ENCODE measurements at regions not wholly inside any gene's neighbourhood (a gene's known extent, or its start where the extent isn't known, plus 50 kb on each side); places are given as distances from the start of the nearest gene placed in this dataset.

GRCh38 chr5:117182104-117182503 lies 607.5 kb upstream of the SEMA6A start:
- H3K27ac ChIP-seq, result no peak overlapping the region
- TF ChIP-seq POLR2A (IDR thresholded peaks at IDR 0.05), result no peak
- no peak for TF ChIP-seq CTCF (IDR thresholded peaks at IDR 0.05)
- H3K4me3 ChIP-seq, result no peak overlapping the region
- 60 to 63% methylated on average over 1 of the region's 1 CpG for WGBS, 2 donors
- H3K4me1 ChIP-seq, result no peaks in the 10 kb centered on the region
- intact Hi-C loops (cut with DNase I), result no loop called here
- no peaks in the 10 kb centered on the region for H3K27me3 ChIP-seq
- no peak for DNase-seq
- H3K36me3 ChIP-seq, result no peaks in the 10 kb centered on the region
- no peaks in the 10 kb centered on the region for H3K9me3 ChIP-seq

- no peaks in the 10 kb centered on the region for H3K9me3 ChIP-seq
- no peak for DNase-seq
- H3K27me3 ChIP-seq, result no peaks in the 10 kb centered on the region
- TF ChIP-seq CTCF (IDR thresholded peaks at IDR 0.05) (no peak), POLR2A (IDR thresholded peaks at IDR 0.05) (no peak)
- intact Hi-C loops (cut with DNase I), result no loop called here
- H3K27ac ChIP-seq, result no peak overlapping the region
- H3K4me3 ChIP-seq, result no peak overlapping the region
- no peaks in the 10 kb centered on the region for H3K36me3 ChIP-seq
- H3K4me1 ChIP-seq, result no peaks in the 10 kb centered on the region
- 88 to 89% methylated on average over 1 of the region's 1 CpG for WGBS, 2 donors
These were observed 602.7 kb upstream of the SEMA6A start for GRCh38 chr5:117177302-117177701.

- H3K27me3 ChIP-seq, result no peaks in the 10 kb centered on the region
- H3K4me1 ChIP-seq, result no peaks in the 10 kb centered on the region
- 81 to 93% methylated on average over 4 of the region's 4 CpGs for WGBS, 2 donors
- no peaks in the 10 kb centered on the region for H3K36me3 ChIP-seq
- H3K4me3 ChIP-seq, result no peak overlapping the region
- intact Hi-C loops (cut with DNase I), result no loop called here
- no peak for DNase-seq
- H3K9me3 ChIP-seq, result no peaks in the 10 kb centered on the region
- H3K27ac ChIP-seq, result no peak overlapping the region
- TF ChIP-seq POLR2A (IDR thresholded peaks at IDR 0.05) (no peak), CTCF (IDR thresholded peaks at IDR 0.05) (no peak)
These were observed 590.4 kb upstream of the SEMA6A start for GRCh38 chr5:117165068-117165467.

- TF ChIP-seq CTCF (IDR thresholded peaks at IDR 0.05) (no peak), POLR2A (IDR thresholded peaks at IDR 0.05) (no peak)
- WGBS, 2 donors, result 63 to 72% methylated on average over 7 of the region's 7 CpGs
- intact Hi-C loops (cut with DNase I), result no loop called here
- no peak for DNase-seq
- H3K4me1 ChIP-seq, result no peaks in the 10 kb centered on the region
- no peak overlapping the region for H3K4me3 ChIP-seq
- H3K36me3 ChIP-seq, result no peaks in the 10 kb centered on the region
- H3K27me3 ChIP-seq, result no peaks in the 10 kb centered on the region
- H3K9me3 ChIP-seq, result no peaks in the 10 kb centered on the region
- H3K27ac ChIP-seq, result no peak overlapping the region
These were observed 587.2 kb upstream of the SEMA6A start for GRCh38 chr5:117161718-117162335.

DNA sequence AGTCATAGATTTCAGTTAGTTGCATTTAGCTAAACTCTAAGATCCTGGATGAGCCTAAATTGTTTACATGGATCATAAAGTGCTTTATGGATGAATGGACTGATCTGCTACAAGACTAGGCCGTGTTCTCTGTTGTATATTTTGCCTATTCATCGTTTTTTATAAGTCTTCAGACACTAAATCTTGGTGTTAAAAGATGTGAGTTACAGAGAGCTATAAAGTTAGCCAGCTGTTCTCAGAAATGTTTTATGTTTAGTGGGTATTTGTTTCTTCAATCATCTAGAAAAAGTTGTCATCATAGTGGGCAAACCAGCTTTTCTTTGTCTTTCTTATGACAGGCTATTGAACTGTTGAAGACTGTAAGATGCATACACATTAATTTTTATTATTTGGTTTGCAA lies 585.8 kb upstream of the SEMA6A start:
- DNase-seq, result no peak
- TF ChIP-seq POLR2A (IDR thresholded peaks at IDR 0.05) (no peak), CTCF (IDR thresholded peaks at IDR 0.05) (no peak)

More for the DNA sequence above, 585.8 kb upstream of the SEMA6A start:
- no peaks in the 10 kb centered on the region for H3K27me3 ChIP-seq
- H3K36me3 ChIP-seq, result no peaks in the 10 kb centered on the region
- H3K4me1 ChIP-seq, result no peaks in the 10 kb centered on the region
- intact Hi-C loops (cut with DNase I), result no loop called here
- 42 to 44% methylated on average over 2 of the region's 2 CpGs for WGBS, 2 donors
- no peak overlapping the region for H3K4me3 ChIP-seq
- H3K27ac ChIP-seq, result no peak overlapping the region
- no peaks in the 10 kb centered on the region for H3K9me3 ChIP-seq
